ENCODE measurements at regions not wholly inside any gene's neighbourhood (a gene's known extent, or its start where the extent isn't known, plus 50 kb on each side); places are given as distances from the start of the nearest gene placed in this dataset.

DNA sequence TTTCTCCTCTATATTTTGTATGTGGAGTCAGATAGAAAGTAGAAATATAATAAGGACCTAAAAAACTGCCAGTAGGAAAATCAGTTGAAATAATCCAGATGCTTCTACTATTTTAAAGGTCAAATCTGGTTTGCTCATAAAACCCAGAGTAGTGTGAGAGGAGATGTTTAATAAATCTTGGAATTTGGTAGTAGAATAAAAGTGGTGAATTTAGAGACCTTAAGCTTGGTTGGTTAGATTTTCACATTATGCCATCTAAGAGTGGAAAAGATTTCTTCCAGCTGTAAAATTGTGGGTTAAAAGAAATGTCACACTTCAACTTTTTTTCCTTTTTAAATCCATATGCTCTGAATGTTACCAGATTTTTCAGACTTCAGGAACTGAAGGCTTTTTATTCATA, 266.4 kb upstream of the GOLIM4 start:
- no peak for DNase-seq (ENCODE audit: extremely low read depth, insufficient read length)
- H3K27me3 ChIP-seq (replicated peaks; ENCODE audit: control insufficient read depth, insufficient read depth, low read length): no peaks in the 10 kb centered on the region
- TF ChIP-seq, protein P1, sequence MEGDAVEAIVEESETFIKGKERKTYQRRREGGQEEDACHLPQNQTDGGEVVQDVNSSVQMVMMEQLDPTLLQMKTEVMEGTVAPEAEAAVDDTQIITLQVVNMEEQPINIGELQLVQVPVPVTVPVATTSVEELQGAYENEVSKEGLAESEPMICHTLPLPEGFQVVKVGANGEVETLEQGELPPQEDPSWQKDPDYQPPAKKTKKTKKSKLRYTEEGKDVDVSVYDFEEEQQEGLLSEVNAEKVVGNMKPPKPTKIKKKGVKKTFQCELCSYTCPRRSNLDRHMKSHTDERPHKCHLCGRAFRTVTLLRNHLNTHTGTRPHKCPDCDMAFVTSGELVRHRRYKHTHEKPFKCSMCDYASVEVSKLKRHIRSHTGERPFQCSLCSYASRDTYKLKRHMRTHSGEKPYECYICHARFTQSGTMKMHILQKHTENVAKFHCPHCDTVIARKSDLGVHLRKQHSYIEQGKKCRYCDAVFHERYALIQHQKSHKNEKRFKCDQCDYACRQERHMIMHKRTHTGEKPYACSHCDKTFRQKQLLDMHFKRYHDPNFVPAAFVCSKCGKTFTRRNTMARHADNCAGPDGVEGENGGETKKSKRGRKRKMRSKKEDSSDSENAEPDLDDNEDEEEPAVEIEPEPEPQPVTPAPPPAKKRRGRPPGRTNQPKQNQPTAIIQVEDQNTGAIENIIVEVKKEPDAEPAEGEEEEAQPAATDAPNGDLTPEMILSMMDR (IDR thresholded peaks at IDR 0.05; ENCODE audit: insufficient read depth, low read length, poor library complexity, severe bottlenecking): no peak
- no peak overlapping the region for H3K4me3 ChIP-seq (replicated peaks; ENCODE audit: low read depth, low read length)
- no peaks in the 10 kb centered on the region for H3K36me3 ChIP-seq (ENCODE audit: control insufficient read depth, insufficient read depth, low read length)

DNA sequence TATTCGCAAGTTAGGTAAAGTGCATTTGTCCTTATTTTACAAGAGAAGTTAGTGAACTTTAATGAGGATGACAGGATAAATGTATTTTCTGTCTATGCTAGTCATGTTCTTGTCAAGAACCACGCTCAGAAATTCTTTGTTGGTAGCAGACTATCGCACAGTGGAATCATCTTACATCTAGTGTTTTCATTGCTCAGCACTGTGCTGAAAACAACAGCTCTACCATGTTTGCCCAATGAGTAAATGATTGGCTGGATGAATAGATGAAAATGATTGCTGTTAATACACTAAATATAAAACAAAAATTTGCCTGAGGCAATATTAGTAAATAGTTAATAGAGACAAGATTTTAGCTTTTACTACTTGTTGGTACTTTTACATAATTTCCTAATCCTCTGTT, 265.3 kb upstream of the GOLIM4 start:
- Histone ChIP-seq H3K27me3 (replicated peaks; ENCODE audit: control insufficient read depth, insufficient read depth, low read length) (no peaks in the 10 kb centered on the region), H3K4me3 (replicated peaks; ENCODE audit: low read depth, low read length) (no peak overlapping the region), H3K36me3 (ENCODE audit: control insufficient read depth, insufficient read depth, low read length) (no peaks in the 10 kb centered on the region)
- DNase-seq (ENCODE audit: extremely low read depth, insufficient read length): no peak
- TF ChIP-seq, protein P1 (IDR thresholded peaks at IDR 0.05; ENCODE audit: insufficient read depth, low read length, poor library complexity, severe bottlenecking): no peak

DNA sequence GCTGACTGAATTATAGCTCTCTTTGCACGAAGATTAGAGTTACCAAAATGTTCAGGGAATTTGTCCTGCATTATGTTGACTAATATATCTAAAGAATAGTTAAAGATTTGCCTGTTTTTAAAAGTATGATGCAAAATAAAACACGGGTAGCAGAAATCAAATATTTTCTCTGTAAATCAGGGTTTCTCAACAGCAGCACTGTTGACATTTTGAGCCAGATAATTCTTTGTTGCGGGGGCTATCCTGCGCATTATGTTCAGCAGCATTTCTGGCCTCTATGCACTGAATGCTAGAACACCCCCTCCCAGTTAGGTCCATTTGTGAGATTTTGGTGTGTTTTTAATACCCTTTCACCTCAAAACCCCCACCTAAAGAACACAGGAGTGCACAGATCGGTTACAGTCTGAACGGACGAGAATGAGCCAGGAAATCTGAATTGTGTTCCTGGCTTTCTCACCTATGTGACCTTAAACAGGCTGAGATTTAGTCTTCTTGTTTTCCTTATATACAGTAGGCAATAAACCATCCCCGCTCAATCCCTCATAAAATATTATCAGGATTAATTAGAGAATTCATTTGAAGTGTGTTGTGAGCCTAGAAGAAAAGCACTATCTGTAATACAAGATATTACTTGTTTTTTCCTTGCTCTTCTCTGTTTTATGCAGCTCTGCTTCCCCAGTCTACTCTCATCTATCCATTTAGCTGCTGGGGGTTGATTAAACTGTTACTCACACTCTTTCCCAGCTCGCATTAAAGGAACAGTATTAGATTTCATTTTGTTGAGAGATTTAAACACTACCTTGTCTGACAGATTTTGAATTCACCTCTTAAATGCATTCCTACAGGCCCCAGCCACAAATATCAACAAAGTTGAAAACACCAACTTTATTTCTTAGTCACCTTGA, 247.5 kb upstream of the GOLIM4 start:
- H3K27me3 ChIP-seq (replicated peaks; ENCODE audit: control insufficient read depth, insufficient read depth, low read length): no peaks in the 10 kb centered on the region
- no peaks in the 10 kb centered on the region for H3K36me3 ChIP-seq (ENCODE audit: control insufficient read depth, insufficient read depth, low read length)
- TF ChIP-seq, protein P1 (IDR thresholded peaks at IDR 0.05; ENCODE audit: insufficient read depth, low read length, poor library complexity, severe bottlenecking): no peak
- no peak for DNase-seq (ENCODE audit: extremely low read depth, insufficient read length)
- no peak overlapping the region for H3K4me3 ChIP-seq (replicated peaks; ENCODE audit: low read depth, low read length)

DNA sequence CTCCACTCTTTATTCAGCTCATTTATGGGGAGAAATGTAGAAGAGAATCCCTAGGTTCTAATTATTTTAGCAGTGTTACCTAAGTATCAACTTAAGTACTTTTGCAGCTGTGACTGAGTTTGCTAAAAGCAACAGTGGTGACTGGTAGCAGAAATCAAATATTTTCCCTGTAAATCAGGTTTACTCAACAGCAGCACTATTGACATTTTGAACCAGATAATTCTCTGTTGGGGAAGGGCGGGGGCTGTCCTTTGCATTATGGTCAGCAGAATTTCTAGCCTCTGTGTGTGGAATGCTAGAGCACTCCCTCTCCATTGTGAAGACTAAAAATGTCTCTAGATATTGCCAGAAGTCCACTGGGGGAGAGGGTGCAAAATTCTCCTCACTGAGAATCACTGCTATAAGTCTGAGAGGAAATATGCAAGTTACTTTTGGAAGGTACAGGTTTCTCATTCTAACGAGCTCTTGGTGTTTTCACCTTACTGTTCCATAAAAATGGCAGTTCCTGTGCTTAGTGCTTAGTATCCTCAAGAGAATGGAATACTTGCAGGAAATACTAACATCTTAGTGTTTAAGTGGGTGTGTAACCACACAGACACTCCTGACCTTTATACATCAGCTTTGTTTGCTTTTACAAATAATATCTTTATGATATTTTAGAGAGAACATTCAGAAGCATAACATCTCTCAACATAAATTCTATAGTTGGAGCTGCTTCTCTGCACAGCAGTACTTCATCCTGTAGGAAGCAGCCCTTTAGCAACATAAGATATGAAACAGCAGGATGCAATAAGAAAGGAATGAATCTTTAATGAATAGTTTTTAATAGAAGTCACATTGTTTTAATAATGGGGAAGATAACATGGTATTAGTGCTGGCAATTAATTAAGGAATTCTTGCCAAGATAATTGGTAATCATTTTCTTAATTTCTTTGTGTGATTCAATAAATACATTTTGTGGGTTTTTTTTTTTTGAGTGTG, 246.5 kb upstream of the GOLIM4 start:
- H3K36me3 ChIP-seq (ENCODE audit: control insufficient read depth, insufficient read depth, low read length): no peaks in the 10 kb centered on the region
- no peak for DNase-seq (ENCODE audit: extremely low read depth, insufficient read length)
- no peak overlapping the region for H3K4me3 ChIP-seq (replicated peaks; ENCODE audit: low read depth, low read length)
- no peaks in the 10 kb centered on the region for H3K27me3 ChIP-seq (replicated peaks; ENCODE audit: control insufficient read depth, insufficient read depth, low read length)
- TF ChIP-seq, protein P1 (IDR thresholded peaks at IDR 0.05; ENCODE audit: insufficient read depth, low read length, poor library complexity, severe bottlenecking): no peak

DNA sequence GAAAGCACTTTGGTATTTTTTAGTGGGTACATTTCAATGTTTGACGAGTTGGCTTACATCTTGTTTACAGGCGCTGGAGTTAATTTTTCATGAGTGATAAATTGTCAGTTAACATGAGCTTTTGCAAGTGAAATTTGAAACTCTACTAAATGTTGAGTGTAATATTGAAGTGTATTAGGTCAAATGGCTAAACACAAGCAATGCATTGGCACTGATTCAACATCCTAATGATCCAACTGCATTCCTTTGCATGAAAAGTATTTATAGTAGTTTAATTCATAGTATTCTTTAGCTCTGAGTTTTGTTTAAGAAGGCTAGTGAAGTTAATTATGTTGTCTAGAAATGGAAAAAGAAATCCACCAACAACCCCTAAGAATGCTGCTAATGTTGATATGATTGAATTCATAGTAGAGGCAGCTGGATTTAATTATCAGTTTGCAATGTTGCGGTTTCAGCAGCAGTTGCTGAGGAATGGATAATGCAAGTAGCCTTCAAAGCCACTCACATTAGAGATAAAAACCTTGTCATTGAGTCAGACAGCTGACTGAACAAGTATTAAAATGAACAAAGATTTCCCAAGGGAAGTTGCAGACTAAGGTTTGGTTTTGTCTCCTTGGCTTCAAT, 245.6 kb upstream of the GOLIM4 start:
- Histone ChIP-seq H3K27me3 (replicated peaks; ENCODE audit: control insufficient read depth, insufficient read depth, low read length) (no peaks in the 10 kb centered on the region), H3K36me3 (ENCODE audit: control insufficient read depth, insufficient read depth, low read length) (no peaks in the 10 kb centered on the region), H3K4me3 (replicated peaks; ENCODE audit: low read depth, low read length) (no peak overlapping the region)
- TF ChIP-seq, protein P1 (IDR thresholded peaks at IDR 0.05; ENCODE audit: insufficient read depth, low read length, poor library complexity, severe bottlenecking): no peak
- DNase-seq (ENCODE audit: extremely low read depth, insufficient read length): no peak

All from GM06990 (cell line).